Ishikawa (cell line): ENCODE measurements at regions not wholly inside any gene's neighbourhood (a gene's known extent, or its start where the extent isn't known, plus 50 kb on each side); places are given as distances from the start of the nearest gene placed in this dataset.

Source experiments
- CEBPB ChIP-seq: IDR thresholded peaks from 2 replicates; pipeline ENCODE4 v1.6.1; 2012
- CREB1 ChIP-seq: IDR thresholded peaks from 2 replicates; pipeline ENCODE4 v1.6.1; 2012; ENCODE audit warnings: low read depth
- EGR1 ChIP-seq: IDR thresholded peaks from 2 replicates; pipeline ENCODE4 v1.6.1; 2012
- EP300 ChIP-seq: IDR thresholded peaks from 2 replicates; pipeline ENCODE4 v1.6.1; 2012; ENCODE audit warnings: borderline replicate concordance
- FOXM1 ChIP-seq: IDR thresholded peaks from 2 replicates; pipeline ENCODE4 v1.6.1; 2012; ENCODE audit warnings: low read depth, borderline replicate concordance
- NFIC ChIP-seq: IDR thresholded peaks from 2 replicates; pipeline ENCODE4 v1.6.1; 2012
- RAD21 ChIP-seq: IDR thresholded peaks from 2 replicates; pipeline ENCODE4 v1.6.1; 2012; ENCODE audit warnings: low read depth
- TAF1 ChIP-seq: IDR thresholded peaks from 2 replicates; pipeline ENCODE4 v1.6.1; 2012; ENCODE audit warnings: low read depth, mild to moderate bottlenecking
- TCF12 ChIP-seq: IDR thresholded peaks from 2 replicates; pipeline ENCODE4 v1.6.1; 2012; ENCODE audit warnings: low read depth
- TEAD4 ChIP-seq: IDR thresholded peaks from 2 replicates; pipeline ENCODE4 v1.6.1; 2012
- YY1 ChIP-seq: IDR thresholded peaks from 2 replicates; pipeline ENCODE4 v1.6.1; 2012; ENCODE audit warnings: low read depth
- ZBTB7A ChIP-seq: IDR thresholded peaks from 2 replicates; pipeline ENCODE4 v1.6.1; 2012; ENCODE audit warnings: low read depth
- TF ChIP-seq, protein P1 (sequence below): IDR thresholded peaks from 2 replicates; pipeline ENCODE4 v1.6.1; 2012
- TF ChIP-seq, protein P2 (sequence below): IDR thresholded peaks from 2 replicates; pipeline ENCODE4 v1.6.1; 2012
- TF ChIP-seq, protein P3 (sequence below): IDR thresholded peaks from 2 replicates; pipeline ENCODE4 v1.6.1; 2012; ENCODE audit warnings: low read depth, mild to moderate bottlenecking

DNA sequence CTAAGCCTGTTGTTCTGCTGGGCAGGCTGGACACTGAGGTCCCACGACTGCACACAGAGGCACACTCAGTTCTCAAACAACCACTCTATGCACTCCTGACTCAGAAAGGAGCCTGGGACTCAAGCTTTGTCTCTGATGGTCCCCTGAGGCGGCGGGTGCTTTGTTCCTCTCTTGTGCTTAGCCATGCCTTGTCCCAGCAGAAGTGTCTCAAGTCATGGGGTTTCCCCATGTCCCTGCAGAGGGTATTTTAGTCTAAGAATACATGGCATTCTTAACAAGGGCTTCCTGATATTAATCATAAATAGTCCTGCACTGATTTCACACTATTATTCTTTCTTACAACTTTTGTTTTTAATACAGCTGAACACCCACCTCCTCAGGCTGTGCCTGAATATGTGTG, 72.5 kb downstream of the CXCL12 start:
- TF ChIP-seq TEAD4 (no peak), FOXM1 (no peak)

DNA sequence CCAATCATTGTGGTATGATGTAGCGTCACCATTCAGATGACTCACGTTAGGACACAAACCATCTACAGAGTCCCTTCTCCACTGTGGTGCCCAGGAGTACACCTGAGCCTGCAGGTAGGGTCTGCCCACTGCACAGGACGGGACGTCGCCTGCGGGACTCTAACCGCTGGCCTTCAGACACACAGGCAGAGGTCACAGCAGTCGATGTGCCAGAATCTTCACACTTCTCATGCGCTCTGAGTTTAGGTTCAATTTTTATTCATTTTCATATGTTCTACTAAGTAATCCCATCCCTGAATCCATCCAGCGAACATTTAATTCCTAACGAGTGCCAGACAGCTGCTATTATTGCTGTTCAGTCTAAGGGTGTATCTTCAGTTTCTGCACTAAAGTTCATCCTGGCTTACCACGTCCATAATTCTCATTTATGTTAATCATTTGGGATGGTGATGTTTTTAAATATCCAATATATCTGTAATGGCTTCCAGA, 73.3 kb downstream of the CXCL12 start:
- TF ChIP-seq CREB1, result no peak
- TF ChIP-seq FOXM1, result no peak
- no peak for TF ChIP-seq NFIC
- no peak for TF ChIP-seq RAD21
- TF ChIP-seq TEAD4, result no peak
- no peak for TF ChIP-seq TCF12
- no peak for TF ChIP-seq EP300
- TF ChIP-seq, protein P1, sequence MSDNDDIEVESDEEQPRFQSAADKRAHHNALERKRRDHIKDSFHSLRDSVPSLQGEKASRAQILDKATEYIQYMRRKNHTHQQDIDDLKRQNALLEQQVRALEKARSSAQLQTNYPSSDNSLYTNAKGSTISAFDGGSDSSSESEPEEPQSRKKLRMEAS, result no peak
- no peak for TF ChIP-seq ZBTB7A
- no peak for TF ChIP-seq EGR1
- TF ChIP-seq YY1, result no peak
- TF ChIP-seq, protein P2, sequence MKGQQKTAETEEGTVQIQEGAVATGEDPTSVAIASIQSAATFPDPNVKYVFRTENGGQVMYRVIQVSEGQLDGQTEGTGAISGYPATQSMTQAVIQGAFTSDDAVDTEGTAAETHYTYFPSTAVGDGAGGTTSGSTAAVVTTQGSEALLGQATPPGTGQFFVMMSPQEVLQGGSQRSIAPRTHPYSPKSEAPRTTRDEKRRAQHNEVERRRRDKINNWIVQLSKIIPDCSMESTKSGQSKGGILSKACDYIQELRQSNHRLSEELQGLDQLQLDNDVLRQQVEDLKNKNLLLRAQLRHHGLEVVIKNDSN, result no peak
- TF ChIP-seq, protein P3, sequence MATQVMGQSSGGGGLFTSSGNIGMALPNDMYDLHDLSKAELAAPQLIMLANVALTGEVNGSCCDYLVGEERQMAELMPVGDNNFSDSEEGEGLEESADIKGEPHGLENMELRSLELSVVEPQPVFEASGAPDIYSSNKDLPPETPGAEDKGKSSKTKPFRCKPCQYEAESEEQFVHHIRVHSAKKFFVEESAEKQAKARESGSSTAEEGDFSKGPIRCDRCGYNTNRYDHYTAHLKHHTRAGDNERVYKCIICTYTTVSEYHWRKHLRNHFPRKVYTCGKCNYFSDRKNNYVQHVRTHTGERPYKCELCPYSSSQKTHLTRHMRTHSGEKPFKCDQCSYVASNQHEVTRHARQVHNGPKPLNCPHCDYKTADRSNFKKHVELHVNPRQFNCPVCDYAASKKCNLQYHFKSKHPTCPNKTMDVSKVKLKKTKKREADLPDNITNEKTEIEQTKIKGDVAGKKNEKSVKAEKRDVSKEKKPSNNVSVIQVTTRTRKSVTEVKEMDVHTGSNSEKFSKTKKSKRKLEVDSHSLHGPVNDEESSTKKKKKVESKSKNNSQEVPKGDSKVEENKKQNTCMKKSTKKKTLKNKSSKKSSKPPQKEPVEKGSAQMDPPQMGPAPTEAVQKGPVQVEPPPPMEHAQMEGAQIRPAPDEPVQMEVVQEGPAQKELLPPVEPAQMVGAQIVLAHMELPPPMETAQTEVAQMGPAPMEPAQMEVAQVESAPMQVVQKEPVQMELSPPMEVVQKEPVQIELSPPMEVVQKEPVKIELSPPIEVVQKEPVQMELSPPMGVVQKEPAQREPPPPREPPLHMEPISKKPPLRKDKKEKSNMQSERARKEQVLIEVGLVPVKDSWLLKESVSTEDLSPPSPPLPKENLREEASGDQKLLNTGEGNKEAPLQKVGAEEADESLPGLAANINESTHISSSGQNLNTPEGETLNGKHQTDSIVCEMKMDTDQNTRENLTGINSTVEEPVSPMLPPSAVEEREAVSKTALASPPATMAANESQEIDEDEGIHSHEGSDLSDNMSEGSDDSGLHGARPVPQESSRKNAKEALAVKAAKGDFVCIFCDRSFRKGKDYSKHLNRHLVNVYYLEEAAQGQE, result no peak
- TF ChIP-seq CEBPB, result no peak
- TF ChIP-seq TAF1, result no peak

DNA sequence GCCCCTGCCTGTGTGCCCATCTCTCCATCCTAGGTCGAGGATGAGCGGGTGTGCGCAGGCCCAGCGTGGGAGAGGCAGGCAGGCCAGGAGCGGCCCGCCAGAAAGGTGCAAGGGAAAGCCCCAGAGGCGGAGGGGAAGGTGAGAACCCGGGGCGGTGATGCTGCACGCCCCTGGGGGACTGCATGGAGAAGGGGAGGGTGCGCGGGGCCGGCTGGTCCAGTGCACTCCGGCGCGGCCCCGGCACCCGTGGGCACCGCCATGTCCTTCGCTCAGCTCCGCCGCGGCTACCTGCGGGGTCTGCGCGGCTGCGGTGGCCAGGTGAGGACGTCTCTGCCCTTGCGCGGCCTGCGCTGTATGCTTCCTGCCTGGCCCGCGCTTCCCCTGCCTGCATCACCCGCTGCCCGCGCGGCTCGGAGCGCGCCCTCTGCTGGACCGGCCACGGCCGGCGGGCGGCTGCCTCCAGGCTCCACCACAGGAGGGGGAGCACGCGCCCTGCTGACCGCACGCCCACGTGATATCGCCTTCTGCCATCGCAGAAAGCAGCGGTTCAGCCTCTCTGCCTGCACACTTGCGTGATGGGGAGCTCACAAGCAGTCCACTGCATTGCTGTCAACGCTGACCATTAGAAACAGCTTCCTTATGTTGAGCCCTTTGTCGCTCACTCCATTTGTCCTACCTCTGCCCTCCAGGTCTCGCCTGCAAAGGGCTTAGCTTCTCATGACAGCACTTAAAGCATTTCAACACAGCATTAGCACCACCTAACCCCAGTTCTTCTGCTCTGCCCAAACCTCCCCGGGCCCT, 73.9 kb downstream of the CXCL12 start:
- TF ChIP-seq EP300, result no peak
- peak; percentile 15; the same call in 1 of the 2 replicates for TF ChIP-seq TCF12
- TF ChIP-seq RAD21, result peak; percentile 57; the same call in 1 of the 2 replicates
- TF ChIP-seq, protein P1, result peak; percentile 61
- no peak; the same call in 1 of the 2 replicates for TF ChIP-seq EGR1
- TF ChIP-seq, protein P2, result peak; percentile 91
- no peak for TF ChIP-seq FOXM1

DNA sequence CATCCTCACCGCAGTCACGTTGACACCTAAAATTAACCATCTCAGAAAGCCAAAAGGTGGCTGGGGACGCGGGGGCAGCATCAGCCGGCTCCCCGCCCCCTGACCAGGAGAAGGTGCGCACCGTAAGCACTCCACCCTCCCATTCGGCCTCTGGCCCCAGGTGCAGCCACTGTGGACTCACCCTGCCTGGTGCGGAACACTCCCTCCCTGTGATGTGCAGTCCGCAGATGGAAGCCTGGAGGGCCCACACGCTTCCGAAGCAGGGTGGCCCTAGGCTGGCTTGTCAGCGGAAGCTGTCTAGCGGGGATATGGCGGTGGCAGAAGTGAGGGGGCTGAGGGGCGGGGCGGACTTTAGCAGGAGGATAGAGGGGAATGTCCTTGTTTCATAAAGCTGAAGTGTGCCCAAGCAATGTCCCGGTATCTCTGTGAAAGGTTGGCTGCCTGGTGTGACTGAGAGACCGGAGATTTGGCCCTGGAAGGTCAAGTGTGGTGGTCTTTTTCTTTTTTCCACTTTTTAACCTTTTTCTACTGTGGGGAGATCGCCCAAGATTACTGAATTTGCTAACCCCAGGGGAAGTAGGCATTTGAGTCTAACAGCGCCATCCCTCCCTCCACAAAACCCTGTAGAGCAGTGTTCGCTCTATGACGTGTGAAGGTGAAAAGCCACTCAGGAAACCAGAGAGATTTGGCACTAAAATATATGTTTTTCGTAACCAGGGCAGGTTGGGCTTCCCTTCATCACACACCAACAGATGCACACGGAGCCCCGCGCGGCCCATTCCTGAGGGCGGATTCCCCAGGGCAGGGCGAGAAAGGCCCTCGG, 74.7 kb downstream of the CXCL12 start:
- TF ChIP-seq EGR1 (no peak), NFIC (no peak), ZBTB7A (no peak), RAD21 (no peak), TEAD4 (no peak), EP300 (no peak), YY1 (no peak), CEBPB (no peak), TCF12 (no peak), FOXM1 (no peak), CREB1 (no peak)
- TF ChIP-seq, protein P3, result no peak

DNA sequence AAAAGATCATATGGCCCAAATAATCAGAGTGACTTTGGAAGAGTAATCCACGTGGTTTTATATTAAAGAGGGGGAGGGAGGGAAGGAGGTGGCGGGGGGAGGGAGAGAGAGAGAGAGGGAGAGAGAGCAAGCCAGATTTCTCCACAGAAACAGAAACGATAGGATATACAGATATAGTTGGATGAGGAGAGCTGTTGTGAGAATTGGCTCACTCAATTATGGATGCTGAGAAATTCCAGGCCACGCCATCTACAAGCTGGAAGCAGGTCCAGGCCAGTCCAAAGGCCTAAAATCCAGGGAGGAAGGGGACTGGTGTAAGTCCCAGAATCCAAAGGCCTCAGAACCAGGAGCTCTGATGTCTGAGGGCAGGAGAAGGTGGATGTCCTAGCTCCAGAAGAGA, 75.5 kb downstream of the CXCL12 start:
- TF ChIP-seq EP300, result no peak
- no peak for TF ChIP-seq TEAD4
- no peak for TF ChIP-seq FOXM1
- no peak for TF ChIP-seq TAF1
- no peak for TF ChIP-seq CEBPB
- TF ChIP-seq EGR1, result no peak
- TF ChIP-seq CREB1, result no peak
- TF ChIP-seq YY1, result no peak
- no peak for TF ChIP-seq ZBTB7A
- TF ChIP-seq, protein P3, result no peak
- TF ChIP-seq, protein P1, result no peak
- TF ChIP-seq, protein P2, result no peak
- TF ChIP-seq RAD21, result no peak
- TF ChIP-seq TCF12, result no peak
- no peak for TF ChIP-seq NFIC
